Cerebellar cortex (tissue), 1 donor: ENCODE measurements at regions not wholly inside any gene's neighbourhood (a gene's known extent, or its start where the extent isn't known, plus 50 kb on each side); places are given as distances from the start of the nearest gene placed in this dataset.

Experiments
- DNase-seq: peaks from one replicate; pipeline ENCODE4 v3.0.0-alpha.2; 2015; ENCODE audit warnings: low spot score

- no peak for DNase-seq
Measured at GRCh38 chr6:77403424-77403823, 59.9 kb downstream of the HTR1B start.

- DNase-seq, result no peak
Measured at GRCh38 chr6:77401231-77401630, 62.1 kb downstream of the HTR1B start.

- DNase-seq, result no peak
Measured at GRCh38 chr6:77397561-77397960, 65.7 kb downstream of the HTR1B start.

GRCh38 chr6:77389402-77389801 is 73.9 kb downstream of the HTR1B start:
- DNase-seq, result no peak

GRCh38 chr6:77383026-77383425 is 80.3 kb downstream of the HTR1B start:
- no peak for DNase-seq

- no peak for DNase-seq
Measured at GRCh38 chr6:77373955-77374354, 89.3 kb downstream of the HTR1B start.

- no peak for DNase-seq
Measured at GRCh38 chr6:77371748-77372147, 91.5 kb downstream of the HTR1B start.

- DNase-seq, result no peak
Measured at GRCh38 chr6:77368660-77369313, 94.5 kb downstream of the HTR1B start.

GRCh38 chr6:77366798-77367197 is 96.5 kb downstream of the HTR1B start:
- DNase-seq, result no peak

- DNase-seq, result no peak
Measured at GRCh38 chr6:77363702-77364101, 99.6 kb downstream of the HTR1B start.

- DNase-seq, result no peak
Measured at GRCh38 chr6:77362055-77362454, 101.2 kb downstream of the HTR1B start.

- no peak for DNase-seq
Measured at GRCh38 chr6:77361018-77361417, 102.3 kb downstream of the HTR1B start.

GRCh38 chr6:77356821-77357220 is 106.5 kb downstream of the HTR1B start:
- DNase-seq, result no peak

- DNase-seq, result no peak
Measured at GRCh38 chr6:77354581-77354980, 108.7 kb downstream of the HTR1B start.

GRCh38 chr6:77353129-77353528 is 110.2 kb downstream of the HTR1B start:
- DNase-seq, result no peak

- DNase-seq, result no peak
Measured at GRCh38 chr6:77341058-77341986, 122.0 kb downstream of the HTR1B start.

GRCh38 chr6:77340331-77340730 is 123.0 kb downstream of the HTR1B start:
- no peak for DNase-seq

GRCh38 chr6:77339926-77340325 is 123.4 kb downstream of the HTR1B start:
- no peak for DNase-seq

GRCh38 chr6:77337392-77337791 is 125.9 kb downstream of the HTR1B start:
- no peak for DNase-seq

GRCh38 chr6:77334093-77334492 is 129.2 kb downstream of the HTR1B start:
- no peak for DNase-seq

- no peak for DNase-seq
Measured at GRCh38 chr6:77332915-77333623, 130.2 kb downstream of the HTR1B start.

GRCh38 chr6:77326711-77327110 is 136.6 kb downstream of the HTR1B start:
- no peak for DNase-seq

- no peak for DNase-seq
Measured at GRCh38 chr6:77326029-77326428, 137.3 kb downstream of the HTR1B start.
